ENCODE measurements at regions not wholly inside any gene's neighbourhood (a gene's known extent, or its start where the extent isn't known, plus 50 kb on each side); places are given as distances from the start of the nearest gene placed in this dataset.

- TF ChIP-seq POLR2A (IDR thresholded peaks at IDR 0.05): no peak
- no peak for TF ChIP-seq CTCF (IDR thresholded peaks at IDR 0.05 in 4 of 5, conservative IDR thresholded peaks at IDR 0.05 in 1 of 5)
Observed at GRCh38 chr10:50936335-50936734, 50.9 kb upstream of the A1CF start.
